GM13977 (cell line): ENCODE measurements at regions not wholly inside any gene's neighbourhood (a gene's known extent, or its start where the extent isn't known, plus 50 kb on each side); places are given as distances from the start of the nearest gene placed in this dataset.

Experiments used
- DNase-seq: peaks from one replicate; pipeline ENCODE4 v3.0.0; 2012; ENCODE audit warnings: low spot score
- in situ Hi-C: fragments of 300-500 bp; cut with MboI; formaldehyde crosslinking; loops from one replicate; pipeline ENCODE4 v1.12.0; 2022; ENCODE audit warnings: low sequenced_read_pairs, low pct_unique_long_range_greater_than_20kb, mixed read lengths, inconsistent platforms; ENCODE audit not compliant: unreplicated experiment
- TF ChIP-seq, protein P1 (sequence below): IDR thresholded peaks from 2 replicates; pipeline ENCODE4 v1.5.1; 2012; ENCODE audit warnings: mild to moderate bottlenecking, control low read depth; ENCODE audit not compliant: insufficient read depth; ENCODE audit errors: extremely low read depth, missing control alignments

DNA sequence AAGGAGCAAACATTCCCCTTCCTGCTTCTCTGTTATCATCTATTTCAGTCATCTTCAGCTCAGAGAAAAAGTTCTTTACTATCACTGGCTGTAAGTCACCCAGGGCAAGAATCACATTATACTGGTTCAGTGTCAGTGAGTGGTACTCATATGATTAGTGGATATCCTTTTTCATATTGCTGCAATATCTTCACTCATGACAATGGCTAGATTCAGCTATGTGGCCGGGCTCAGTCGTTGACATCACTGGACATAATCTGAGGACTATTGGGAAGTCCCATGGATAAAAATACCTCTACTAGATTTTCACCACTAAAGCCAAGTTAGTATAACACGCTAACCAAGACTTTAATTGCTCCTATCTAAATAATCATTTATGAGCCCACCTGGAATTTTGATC is 91.3 kb upstream of the UBE2E2 start:
- DNase-seq: no peak
- TF ChIP-seq, protein P1, sequence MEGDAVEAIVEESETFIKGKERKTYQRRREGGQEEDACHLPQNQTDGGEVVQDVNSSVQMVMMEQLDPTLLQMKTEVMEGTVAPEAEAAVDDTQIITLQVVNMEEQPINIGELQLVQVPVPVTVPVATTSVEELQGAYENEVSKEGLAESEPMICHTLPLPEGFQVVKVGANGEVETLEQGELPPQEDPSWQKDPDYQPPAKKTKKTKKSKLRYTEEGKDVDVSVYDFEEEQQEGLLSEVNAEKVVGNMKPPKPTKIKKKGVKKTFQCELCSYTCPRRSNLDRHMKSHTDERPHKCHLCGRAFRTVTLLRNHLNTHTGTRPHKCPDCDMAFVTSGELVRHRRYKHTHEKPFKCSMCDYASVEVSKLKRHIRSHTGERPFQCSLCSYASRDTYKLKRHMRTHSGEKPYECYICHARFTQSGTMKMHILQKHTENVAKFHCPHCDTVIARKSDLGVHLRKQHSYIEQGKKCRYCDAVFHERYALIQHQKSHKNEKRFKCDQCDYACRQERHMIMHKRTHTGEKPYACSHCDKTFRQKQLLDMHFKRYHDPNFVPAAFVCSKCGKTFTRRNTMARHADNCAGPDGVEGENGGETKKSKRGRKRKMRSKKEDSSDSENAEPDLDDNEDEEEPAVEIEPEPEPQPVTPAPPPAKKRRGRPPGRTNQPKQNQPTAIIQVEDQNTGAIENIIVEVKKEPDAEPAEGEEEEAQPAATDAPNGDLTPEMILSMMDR: no peak
- in situ Hi-C loops: no loop called here

DNA sequence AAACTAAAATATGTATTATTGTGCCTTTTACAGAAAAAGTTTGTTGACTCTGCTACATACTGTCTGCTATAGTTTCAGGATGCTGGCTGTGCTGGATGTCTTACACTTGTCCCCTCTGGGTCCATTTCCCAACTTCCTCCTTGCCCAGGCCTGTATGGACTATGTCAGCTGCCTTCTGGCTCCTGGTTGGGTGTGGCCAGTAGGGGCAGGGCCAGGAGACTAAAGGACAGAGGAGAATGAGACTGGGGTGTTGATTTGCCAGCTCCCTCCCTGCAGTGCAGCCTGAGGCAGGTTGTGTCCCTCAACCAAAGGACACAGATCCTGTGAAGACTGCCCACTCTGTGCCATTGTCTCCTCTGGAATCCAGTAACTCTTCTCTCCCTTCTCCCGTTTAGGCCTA is 90.6 kb upstream of the UBE2E2 start:
- in situ Hi-C loops: no loop called here
- no peak for DNase-seq
- TF ChIP-seq, protein P1: no peak

DNA sequence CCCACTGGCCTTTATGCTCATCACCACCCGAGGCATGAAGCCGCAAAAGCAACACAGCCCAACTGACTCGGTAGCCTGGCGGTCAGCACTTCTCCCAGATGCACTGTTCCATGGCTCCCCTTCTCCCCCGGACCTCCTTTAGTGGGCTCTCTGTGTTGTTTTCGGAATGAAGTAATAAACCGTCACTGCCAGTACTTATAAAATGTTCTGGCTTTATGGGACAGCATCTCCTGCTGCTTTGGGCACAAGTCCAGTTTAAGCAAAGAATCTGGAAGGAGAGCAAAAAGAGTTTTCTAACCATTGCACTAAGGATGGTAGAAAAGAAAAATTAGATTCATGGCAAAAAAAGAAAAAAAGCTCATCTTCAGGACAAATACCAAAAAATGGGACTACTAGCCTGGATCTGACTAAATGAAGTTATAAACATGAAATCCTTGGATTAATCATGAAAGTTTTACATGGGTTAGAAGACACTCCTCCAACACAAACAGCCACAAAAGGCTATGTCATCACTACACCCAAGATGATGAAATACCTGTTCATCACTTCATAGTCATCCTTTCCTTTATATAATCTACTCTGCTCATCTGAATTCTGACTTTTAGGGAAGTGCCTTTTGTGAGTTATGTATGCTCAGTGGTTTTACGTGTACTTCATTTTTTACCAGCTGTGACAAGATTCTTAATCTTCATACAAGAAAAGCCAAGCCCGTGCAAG is 89.5 kb upstream of the UBE2E2 start:
- no peak for DNase-seq
- in situ Hi-C loops: no loop called here
- TF ChIP-seq, protein P1: no peak

DNA sequence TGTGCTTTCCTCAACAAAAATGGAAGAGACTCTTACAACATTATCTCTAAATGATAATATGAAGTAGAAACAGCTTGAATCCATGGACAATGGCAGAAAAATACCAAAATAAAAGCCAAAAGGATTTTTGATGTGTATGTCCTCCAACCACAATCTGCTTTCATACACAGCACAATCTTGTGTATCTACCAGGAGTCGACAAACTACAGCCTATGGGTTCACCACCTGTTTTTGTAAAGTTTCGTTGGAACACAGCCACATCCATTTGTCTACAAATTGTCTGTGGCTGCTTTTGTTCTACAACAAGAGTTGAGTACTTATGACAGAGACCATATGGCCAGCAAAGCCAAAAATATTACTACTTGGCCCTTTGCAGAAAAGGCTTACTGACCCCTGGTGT is 88.7 kb upstream of the UBE2E2 start:
- TF ChIP-seq, protein P1: no peak
- in situ Hi-C loops: no loop called here
- DNase-seq: no peak

DNA sequence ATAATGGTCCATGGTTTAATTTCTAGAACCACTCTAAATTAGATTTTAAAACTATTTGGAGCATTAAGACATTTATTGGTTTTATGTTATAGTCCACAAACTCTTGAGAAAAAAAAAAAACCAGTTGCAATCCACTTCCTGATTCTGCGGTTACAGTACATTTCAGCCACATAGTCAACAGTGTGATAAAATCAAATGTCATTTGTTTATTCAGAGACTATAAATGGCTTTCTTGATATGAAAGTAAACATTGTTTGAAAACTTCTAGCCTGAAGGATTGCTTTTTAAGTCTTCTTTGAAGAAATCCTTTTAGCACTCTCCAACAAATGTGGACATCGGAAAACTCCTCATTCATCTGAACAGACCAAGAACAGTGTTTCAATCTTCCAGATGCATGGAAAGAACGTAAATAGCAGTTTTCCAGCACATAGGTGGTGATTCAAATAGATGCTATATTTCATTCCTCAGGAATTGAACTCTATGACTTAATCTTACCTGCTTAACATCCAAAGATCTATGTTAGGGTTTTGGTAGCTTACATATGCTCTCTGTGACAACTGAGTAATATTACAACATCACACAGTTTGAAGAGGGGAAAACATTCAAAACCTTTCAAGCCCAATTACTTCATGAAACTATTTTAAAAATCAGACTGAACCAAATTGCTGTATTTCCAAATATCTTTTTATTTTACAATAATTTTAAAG is 87.8 kb upstream of the UBE2E2 start:
- in situ Hi-C loops: no loop called here
- no peak for DNase-seq
- TF ChIP-seq, protein P1: no peak

DNA sequence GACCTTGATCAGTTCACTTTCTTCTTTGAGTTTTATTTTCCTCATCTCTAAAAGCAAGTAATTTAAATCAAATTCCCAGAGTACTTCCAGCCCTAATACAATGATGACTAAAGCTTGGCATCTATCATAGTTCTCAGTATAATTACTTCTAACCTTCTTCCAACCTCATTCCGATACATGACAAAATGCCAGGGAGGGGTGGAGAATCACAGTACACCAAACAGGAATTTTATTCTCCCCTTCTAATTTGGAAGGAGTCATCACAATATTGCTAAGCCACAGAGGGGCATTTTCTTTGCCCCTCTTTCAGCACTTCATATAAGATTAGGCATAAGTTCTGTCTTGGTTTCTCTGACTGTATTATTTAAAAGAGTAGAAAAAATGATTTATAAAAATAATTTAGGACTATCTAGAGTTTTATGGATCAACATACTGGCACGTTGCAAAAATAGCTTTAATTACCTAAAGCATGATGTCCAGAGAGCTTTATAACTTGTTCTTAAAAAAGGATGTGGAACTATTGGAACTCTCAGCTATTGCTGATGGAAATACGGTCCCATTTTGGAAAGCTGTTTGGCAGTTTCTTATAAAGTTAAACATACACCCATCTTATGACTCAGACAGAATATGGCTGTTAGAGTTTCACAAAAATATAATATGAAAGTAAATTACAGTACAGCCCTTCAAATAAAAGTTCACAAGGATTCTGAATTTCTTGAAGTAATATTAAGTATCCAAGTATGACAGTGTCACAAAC is 86.9 kb upstream of the UBE2E2 start:
- TF ChIP-seq, protein P1: no peak
- no peak for DNase-seq
- in situ Hi-C loops: no loop called here
